Dermis blood vessel endothelial cell (primary cell): ENCODE measurements at regions not wholly inside any gene's neighbourhood (a gene's known extent, or its start where the extent isn't known, plus 50 kb on each side); places are given as distances from the start of the nearest gene placed in this dataset.
"Not testable (repeated sequence)": the region's sequence is repeated elsewhere in the genome, so short reads cannot be mapped to it uniquely, and the experiment has no call there.

Experiments
- DNase-seq: peaks from one replicate; pipeline ENCODE4 v3.0.0; 2010

DNA sequence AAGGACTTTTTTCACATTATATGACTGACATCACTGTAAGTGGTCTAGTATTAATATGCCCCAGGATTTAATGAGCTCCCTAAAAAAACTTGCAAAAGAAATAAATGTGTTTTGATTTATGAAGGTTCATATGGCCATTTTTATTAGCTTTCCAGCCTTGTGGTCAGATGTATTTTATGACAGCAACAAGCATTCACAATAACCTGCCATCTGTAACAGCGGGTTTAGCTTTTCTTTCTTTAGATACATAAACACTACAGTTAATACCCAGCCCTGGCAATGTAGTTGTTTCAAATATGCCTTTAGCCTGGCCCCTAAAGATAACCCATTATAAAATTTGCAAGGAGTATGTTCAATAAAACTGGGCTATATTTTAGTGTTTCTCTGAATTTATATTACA is 1063.8 kb downstream of the SOCS6 start:
- DNase-seq, result no peak

DNA sequence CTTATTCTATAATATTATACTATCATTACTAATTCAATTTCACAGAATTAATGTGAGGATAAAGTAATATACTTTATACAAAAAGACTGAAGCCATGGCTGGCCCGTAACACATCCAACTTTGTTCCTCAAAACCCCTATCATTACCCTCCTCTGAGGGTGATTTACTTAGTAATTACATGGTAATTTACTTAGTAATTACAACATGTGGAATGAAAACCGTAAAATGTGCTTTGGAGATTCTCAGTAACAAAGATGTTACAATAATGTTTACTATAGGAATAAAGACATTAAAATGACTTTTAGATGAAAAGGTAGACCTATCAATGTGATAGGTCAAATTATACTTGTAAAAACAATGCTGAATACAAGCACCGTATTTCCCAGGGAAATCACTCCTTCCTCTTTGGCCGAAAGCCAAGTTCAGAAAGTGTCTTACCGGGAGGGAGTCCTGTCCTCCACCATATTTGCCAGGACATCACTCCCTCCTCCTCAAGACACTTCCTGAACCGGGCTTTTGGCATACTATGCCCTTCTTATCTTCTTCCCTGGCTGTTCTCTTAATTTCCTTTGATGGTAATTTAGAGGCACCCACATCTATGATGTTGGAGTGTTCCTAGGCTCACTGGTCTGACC is 1047.8 kb downstream of the SOCS6 start:
- DNase-seq, result peak; percentile 70

DNA sequence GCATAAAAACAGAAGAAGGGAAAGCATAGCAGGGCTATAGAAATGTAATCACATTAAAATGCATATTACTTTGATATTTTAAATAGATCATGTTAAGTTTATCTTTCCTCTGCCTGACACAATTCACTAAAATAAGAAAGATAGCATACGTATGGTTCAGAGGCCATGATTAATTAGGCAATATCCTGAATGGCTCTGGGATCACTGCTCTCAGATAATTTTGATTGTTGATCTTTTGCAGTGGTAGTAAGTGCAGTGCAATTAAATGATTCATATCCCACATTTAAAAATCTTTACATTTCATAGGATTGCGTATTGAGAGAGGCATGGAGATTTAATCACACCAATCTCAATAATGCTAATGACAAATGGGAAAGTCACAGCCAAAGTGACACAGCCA is 1040.7 kb downstream of the SOCS6 start:
- no peak for DNase-seq

DNA sequence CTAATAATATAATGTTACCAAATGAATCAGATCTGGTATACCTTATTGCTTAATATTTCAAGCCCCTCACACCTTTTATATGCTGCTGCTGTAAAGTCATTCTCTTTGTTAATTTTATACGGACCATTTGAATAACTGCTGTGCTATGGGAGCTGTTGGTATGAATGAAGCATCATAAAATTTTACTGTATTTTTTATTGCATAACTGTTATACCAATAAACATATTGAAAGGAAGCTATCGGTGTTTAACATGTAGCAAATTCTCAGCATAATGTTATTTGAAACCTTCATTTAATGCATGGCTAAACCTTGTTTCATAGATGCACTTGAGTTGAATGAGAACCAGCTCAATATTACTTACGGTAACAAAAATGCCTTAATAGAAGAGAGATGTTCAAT is 1040.3 kb downstream of the SOCS6 start:
- DNase-seq, result no peak

DNA sequence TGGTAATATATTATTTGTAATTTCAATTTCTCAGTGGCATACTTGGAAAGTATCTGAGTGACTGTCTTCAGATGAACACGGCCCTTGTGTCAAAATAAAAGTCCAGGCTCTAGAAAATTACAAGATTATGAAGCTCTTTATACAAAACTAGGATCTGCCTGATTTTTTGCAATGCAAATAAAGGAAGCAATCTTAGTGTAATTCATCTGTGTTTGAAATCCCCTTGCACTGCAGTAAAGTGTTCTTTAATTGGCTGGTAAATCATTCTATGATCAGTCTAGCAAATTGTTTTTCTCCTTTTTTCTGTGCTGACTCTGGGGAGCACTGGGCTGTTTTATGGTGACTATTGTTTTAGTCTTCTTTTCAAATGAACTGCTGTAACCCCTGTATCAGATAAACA is 1039.0 kb downstream of the SOCS6 start:
- no peak for DNase-seq

DNA sequence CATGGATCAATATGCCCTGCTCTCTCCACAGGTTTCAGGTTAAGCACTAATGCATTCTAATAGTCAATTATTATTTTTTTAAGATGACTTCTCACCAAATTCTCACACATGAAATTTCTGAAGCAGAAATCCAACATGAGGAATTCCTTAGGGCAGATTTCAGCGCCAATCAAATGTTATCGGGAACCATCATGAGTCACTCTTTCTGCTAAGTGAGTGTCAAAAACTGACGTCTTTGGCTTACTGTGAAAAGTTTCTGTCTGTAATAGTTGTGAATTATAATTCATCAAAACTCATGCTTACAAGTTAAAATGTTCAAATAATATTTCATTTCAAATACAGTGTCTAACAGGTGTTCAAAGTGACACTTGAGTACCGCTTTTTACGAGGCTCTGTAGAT is 1038.6 kb downstream of the SOCS6 start:
- no peak for DNase-seq

DNA sequence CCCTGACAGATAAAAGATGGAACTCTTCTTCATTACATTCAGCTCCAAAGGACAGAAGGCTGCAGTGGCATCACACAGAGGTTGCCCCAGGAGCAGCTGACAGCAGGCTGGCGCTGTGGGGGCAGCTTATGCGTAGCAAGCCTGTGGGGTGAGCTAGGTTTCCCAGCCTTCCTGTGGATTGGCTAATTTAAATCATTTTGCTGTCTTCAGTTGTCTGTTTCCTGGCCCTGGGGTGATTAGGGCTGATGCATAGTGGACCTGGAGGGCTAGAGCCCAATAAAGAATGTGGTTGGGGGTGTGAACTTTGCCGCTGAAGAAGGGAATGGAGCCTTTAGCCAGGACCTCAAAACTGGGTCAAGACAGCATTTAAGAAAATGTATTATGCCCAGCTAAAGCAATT is 1038.0 kb downstream of the SOCS6 start:
- DNase-seq, result no peak

DNA sequence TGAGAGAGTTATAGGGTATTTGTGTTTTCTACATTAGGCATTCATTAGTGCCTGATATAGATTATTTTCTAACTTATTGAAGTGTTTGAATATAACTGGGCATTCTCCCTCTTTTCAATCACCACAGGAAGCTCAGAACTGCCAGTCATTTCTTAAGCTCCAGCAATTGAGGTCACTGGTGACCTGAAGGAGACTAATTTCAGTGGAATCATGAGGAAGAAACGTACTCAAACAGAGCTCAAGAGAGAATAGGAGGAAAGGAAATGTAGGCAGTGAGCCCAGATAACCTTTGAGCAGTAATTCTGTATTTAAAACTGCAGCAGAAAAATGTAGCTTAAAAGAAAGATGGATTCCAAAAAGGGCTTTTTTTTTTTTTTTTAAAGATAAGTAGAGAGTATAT is 1035.5 kb downstream of the SOCS6 start:
- DNase-seq, result peak; percentile 57

DNA sequence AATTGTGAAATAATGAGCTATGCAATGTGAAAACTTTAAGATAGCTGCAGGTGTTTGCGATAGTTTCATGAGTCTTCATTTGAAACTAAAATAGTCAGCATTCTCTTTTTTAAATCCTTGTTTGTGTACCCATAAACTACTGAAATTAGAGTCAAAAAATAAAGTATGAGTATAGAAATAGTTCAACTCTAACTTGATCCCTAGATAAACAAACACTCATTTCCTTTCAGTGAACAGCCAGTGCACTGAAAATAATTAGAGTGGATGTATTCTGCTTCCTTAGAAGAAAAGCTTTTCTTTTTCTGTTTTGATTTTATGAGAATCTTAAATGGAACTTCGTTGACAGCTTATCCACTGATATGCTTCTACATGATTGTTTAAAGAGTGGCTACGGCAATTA is 1033.4 kb downstream of the SOCS6 start:
- peak; percentile 46 for DNase-seq

DNA sequence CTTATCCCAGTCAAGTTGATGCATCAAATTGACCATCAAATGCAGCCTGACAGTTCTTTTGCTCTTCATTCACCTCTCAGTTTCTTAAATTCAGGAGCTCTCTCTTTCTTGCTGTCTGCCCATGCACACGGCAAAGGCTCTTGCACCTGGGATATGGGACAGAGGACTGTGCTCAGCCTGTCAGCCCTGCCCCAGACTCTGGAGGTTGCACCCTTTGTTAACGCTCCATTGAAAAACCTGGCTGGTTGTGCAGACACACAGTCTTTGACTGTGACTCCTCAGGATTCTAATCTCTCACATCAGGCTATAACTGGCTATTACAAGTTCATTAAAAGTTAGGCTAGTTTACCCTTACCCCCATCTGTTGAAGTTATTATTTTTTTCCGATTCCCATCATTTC is 1032.5 kb downstream of the SOCS6 start:
- DNase-seq, result no peak

DNA sequence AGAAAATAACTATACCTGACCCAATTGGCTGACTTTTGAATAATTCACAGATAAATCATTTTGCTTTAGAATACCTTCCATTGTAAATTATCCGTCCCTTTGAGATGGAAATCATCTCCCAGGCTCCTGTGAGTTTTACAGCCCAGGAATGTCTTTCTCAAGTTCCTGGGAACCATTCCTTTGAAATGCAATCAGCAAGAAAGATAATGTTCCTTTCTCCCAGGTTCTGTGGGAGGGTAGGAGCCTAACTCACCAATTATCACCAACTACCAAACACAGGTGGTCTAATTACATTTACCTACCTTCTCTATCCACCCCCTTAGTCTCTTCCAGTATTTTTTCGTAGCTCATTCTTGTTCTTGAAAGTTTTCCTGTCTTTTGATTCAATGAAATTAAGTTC is 1016.0 kb downstream of the SOCS6 start:
- DNase-seq, result no peak

DNA sequence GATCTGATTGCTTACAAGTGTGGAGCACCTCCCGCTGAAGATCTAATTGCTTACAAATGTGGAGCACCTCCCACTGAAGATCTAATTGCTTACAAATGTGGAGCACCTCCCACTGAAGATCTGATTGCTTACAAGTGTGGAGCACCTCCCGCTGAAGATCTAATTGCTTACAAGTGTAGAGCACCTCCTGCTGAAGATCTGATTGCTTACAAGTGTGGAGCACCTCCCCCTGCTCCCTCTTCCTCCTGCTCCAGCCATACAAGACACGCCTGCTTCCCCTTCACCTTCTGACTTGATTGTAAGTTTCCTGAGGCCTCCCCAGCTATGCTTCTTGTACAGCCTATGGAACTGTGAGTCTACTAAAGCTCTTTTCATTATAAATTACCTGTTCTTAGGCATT is 1014.9 kb downstream of the SOCS6 start:
- not testable (repeated sequence) for DNase-seq

DNA sequence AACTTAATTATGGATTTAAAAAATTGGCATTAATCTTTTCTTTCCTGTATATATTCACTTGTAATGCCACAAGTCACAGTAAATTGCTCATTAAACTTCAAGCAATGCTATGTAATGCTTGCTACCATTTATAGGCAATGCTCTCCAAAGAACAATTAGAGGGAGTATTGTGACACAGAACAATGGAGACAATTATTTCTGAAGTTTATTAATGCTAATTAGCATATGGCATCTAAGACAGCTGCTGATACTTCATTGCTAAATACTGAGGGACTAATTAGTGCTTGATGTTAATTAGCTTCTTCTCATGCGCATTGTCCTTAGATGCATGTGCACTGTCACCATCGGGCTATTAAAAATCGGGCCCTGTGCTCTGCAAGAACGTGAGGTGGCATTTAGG is 1012.8 kb downstream of the SOCS6 start:
- no peak for DNase-seq

DNA sequence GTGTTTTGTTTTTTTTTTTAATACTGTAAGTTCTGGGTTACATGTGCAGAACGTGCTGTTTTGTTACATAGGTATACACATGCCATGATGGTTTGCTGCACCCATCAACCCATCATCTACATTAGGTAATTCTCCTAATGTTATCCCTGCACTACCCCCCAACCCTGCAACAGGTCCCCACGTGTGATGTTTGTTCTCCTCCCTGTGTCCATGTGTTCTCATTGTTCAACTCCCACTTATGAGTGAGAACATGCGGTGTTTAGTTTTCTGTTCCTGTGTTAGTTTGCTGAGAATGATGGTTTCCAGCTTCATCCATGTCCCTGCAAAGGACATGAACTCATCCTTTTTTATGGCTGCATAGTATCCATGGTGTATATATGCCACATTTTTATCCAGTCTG is 1005.4 kb downstream of the SOCS6 start:
- not testable (repeated sequence) for DNase-seq

DNA sequence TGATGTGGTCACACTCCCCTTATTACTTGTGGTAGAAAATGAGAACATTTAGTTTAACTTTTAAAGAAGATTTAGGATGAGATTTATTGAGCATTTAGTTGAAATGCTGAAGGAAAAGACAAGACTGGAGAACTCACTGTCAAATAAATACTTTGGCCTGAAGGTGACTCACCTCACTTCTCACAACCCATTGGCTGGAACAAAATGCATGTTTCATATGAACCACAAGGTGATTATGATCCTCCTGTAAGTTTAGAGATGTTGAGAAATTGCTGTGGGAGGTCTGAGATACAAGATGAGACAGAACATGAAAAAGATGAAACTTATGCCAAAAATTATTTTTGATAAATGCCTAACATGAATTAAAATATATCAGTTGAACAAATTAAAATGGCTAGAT is 1004.5 kb downstream of the SOCS6 start:
- no peak for DNase-seq

DNA sequence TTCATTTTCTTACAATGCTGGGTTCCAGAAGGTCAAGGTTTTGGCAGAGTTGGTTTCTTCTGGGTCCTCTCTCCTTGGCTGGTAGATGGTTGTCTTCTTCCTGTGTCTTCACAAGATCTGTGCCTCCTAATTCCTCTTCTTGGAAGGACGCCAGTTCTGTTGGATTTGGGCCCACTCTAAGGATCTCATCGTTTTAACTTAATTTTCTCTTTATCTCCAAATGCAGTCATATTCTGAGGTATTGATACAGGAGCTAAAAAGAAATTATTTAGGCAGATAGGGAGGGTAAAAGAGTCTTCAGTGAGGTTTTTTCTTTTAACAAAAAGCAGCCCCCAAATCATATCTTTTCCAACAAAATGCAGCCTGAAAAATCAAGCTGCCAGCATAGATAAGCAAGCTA is 998.4 kb downstream of the SOCS6 start:
- DNase-seq, result peak; percentile 0

DNA sequence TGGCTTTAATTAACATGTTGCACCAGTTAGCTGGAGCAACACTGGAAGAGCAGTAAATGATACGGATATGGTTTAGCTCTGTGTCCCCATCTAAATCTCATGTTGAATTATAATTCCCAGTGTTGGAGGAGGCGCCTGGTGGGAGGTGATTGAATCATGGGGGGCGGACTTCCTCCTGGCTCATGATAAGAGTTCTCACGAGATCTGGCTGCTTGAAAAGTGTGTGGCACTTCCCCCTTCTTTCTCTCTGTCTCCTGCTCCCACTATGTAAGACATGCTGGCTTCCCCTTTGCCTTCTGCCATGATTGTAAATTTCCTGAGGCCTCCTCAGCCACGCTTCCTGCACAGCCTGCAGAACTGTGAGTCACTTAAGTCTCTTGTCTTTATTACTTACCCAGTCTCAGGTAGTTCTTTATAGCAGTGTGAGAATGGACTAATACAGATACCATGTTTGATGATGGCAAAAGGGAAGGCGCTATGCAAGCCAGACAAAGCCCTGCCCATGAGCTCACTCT is 963.6 kb downstream of the SOCS6 start:
- DNase-seq, result peak; percentile 63

DNA sequence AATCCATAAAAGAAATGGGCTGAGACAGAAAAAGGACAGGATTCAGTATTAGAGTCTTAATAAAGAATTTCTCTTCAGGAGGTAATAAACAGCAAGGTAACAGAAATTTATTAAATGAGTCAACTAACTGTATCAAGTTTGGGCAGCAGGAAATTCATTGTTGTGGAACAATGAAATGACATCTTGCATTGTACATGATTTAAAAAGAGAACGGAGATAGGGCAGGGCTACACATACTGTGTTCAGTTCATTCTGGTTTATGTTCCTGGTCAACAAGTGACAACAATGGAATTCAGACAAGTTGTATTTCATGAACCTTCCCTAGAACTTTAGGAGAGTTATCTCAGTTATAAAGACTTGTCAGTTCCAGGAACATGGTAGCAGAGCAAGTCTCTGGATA is 961.3 kb downstream of the SOCS6 start:
- peak; percentile 62 for DNase-seq

DNA sequence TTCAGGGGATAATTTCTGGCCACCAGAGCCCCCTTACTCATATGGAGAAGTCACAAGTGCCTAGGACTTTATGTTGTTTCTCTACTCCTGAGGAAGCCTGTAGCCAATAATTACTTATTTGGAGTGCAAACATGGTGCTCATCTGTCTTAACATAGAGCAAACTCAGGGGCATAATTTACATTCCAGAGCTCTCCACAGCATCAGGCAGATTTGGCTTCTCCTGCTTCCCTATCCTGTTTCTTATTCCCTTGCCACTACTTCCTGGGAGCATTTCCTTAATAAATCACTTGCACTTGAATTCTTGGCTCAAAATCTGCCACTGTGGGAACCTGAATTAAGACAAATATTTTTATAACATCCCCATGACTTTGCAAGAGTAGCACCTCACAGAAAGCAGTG is 960.9 kb downstream of the SOCS6 start:
- DNase-seq, result no peak

DNA sequence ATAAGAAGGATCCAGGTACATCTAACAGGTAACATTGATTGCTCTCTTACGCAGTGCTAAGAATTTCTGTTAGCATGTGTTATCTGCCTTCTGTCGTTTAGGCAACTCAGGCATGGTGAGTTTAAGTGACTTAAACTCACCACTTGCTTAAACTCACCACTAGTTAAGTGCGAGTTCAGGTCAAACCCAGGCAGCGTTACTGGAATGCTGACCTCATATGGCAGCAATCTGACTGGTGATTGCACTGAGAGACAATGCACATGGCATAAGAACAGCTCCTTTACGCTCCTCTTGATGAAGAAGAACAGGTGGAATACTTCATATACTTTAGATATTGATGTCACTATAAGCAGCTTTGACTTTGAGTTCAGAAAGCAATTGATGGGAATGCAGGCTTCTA is 954.1 kb downstream of the SOCS6 start:
- no peak for DNase-seq

DNA sequence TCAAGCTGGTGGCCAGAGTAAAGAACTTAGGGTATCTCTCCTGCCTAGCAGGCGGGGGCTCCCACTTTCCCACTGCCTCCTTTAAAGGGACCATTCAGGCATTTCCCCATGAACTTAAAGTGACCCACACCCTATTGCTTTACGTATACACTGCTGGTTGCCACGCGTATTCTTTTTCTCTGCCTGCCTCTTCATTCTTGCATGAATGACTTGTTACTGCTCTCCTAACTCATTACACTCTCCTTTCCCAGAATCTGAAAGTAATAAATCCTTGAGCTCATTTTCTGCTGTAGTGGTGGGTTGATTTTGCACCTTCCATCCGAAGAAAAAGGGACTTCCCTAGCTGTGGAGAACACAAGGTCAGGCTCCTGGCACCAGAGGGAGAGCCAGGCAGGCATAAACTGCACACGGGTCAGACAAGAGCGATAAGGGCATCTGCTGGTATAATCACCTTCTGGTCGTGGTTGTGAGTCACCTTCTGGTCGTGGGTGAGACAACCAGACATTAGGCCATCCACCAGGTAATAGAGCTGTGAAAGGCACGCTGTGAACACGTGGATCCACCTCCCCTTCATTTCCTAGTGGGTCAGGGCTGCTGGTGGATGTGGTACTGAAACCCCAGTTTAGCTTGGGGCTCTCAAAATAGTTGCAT is 950.3 kb downstream of the SOCS6 start:
- no peak for DNase-seq

DNA sequence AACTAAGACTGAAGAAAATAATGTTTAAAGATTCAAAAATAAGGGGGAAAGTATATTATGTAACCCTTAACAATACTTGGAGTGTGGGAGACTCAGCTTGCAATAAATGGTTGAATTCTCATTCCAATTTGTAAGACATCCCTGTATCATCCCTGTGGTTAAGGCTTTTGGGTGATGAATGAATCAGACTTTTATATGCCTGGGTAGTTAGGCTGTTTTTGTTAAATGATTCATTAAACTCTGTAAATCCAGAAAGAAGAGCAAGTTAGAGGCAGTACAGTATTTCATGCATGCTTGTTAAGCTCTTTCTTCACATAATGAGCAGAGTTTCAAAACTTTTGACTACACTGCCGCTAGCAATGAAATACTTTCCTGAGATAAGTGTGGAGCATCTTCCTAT is 948.8 kb downstream of the SOCS6 start:
- no peak for DNase-seq

DNA sequence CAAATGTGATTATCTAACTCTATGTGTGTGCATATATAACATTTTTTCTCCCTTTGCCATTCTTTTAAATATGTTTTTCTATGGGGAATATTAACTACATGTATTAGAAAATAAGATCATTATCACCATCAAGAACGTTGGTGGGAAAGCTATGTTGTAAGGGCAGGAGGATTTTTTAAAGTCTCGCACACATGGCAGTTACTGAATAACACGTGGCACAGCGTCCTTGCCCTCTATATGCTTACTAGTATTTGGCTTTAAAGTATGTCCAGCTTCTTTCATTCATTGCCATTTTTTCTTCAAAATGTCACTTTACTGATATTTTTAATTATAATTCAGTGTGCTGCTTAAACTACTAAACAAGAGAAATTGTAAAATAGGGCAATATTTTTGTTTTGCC is 944.3 kb downstream of the SOCS6 start:
- no peak for DNase-seq

DNA sequence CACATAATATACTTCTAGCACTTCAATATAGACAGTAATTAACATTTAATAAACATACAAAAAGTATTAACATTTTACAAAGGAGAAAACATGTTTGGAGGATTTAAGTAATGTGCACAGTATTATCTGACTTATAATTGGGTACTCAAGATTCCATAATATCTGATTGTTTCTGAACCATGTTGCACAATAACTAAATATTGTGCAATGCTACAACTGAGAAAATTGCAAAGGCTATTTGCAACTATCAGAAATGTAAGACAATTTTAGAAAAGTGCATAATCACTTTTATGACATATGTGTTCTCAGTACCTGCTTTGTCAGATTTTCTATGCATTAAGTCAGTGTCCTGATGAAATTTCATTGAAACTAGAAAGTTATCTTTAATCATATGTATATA is 934.6 kb downstream of the SOCS6 start:
- DNase-seq, result no peak

DNA sequence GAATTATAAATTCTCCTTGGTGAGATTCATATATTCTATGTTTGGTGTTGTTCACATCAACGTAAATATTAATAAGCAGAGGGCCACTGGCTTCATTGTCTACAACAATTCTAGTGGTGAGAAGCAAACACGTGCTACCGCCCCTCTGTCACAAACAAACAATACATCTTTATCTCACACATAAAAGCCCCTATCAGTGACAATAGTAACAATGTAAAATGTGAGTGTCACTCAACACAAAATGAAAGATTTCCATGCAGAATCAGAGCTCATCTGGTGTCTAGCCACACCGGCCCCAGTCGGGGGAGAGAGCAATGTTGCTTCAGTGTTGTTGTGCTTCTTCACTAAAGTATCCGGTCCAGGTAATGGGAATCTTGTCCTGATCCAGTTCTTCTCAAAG is 932.6 kb downstream of the SOCS6 start:
- no peak for DNase-seq
